HEK293T (cell line): ENCODE measurements at regions not wholly inside any gene's neighbourhood (a gene's known extent, or its start where the extent isn't known, plus 50 kb on each side); places are given as distances from the start of the nearest gene placed in this dataset.

Experiments
- FOXA1 ChIP-seq: fragments of 450-650 bp; IDR thresholded peaks from 2 replicates; pipeline ENCODE4 v1.6.1; 2016; ENCODE audit warnings: mild to moderate bottlenecking
- SUZ12 ChIP-seq: fragments of 450-650 bp; IDR thresholded peaks from 2 replicates; pipeline ENCODE4 v1.6.1; 2016; ENCODE audit warnings: mild to moderate bottlenecking

DNA sequence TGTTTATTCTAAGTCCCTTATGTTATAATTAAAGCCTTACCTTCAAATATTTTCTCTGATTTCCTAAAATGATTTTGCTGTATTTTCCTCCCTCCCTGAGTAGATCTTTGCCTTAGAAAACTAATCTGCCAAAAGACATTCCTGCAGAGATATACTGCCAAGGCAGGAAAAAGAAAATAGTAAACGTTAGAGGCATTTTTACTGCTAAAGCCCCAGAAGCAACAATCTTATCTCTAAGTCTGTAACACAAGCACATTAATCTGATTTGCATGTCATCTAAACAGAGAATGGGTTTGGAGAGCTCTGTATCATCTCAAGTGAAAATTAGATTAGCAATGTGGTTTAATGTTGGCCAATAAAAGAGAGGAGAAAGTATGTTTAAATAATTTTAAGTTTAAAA lies 847.7 kb downstream of the MAT2B start:
- TF ChIP-seq FOXA1 (no peak), SUZ12 (no peak)
